ENCODE measurements at regions not wholly inside any gene's neighbourhood (a gene's known extent, or its start where the extent isn't known, plus 50 kb on each side); places are given as distances from the start of the nearest gene placed in this dataset.
"Not testable (repeated sequence)": the region's sequence is repeated elsewhere in the genome, so short reads cannot be mapped to it uniquely, and the experiment has no call there.

- Histone ChIP-seq H2AFZ (ENCODE audit: low read length) (no peak overlapping the region), H3K4me3 (ENCODE audit: low read depth, low read length, poor library complexity, severe bottlenecking) (no peak overlapping the region), H3K9me2 (ENCODE audit: low read depth, low read length) (no peaks in the 10 kb centered on the region), H4K20me1 (ENCODE audit: insufficient read depth, low read length) (no peaks in the 10 kb centered on the region), H3K9me3 (ENCODE audit: low read length) (no peaks in the 10 kb centered on the region), H3K9ac (ENCODE audit: low read length) (no peak overlapping the region), H3K36me3 (ENCODE audit: insufficient read depth, low read length) (no peaks in the 10 kb centered on the region), H3K27ac (ENCODE audit: low read depth, low read length, poor library complexity, severe bottlenecking) (no peak overlapping the region), H3K4me2 (ENCODE audit: low read length) (no peak overlapping the region), H3K27me3 (ENCODE audit: insufficient read depth, low read length) (no peaks in the 10 kb centered on the region), H3K4me1 (ENCODE audit: insufficient read depth, low read length, severe bottlenecking) (no peaks in the 10 kb centered on the region), H3F3A (ENCODE audit: insufficient read depth, low read length) (no peaks in the 10 kb centered on the region), H3K79me2 (ENCODE audit: insufficient read depth, low read length) (no peaks in the 10 kb centered on the region)
- no peak for TF ChIP-seq EZH2 (IDR thresholded peaks at IDR 0.05; ENCODE audit: borderline replicate concordance, low read length)
- TF ChIP-seq, protein P1, sequence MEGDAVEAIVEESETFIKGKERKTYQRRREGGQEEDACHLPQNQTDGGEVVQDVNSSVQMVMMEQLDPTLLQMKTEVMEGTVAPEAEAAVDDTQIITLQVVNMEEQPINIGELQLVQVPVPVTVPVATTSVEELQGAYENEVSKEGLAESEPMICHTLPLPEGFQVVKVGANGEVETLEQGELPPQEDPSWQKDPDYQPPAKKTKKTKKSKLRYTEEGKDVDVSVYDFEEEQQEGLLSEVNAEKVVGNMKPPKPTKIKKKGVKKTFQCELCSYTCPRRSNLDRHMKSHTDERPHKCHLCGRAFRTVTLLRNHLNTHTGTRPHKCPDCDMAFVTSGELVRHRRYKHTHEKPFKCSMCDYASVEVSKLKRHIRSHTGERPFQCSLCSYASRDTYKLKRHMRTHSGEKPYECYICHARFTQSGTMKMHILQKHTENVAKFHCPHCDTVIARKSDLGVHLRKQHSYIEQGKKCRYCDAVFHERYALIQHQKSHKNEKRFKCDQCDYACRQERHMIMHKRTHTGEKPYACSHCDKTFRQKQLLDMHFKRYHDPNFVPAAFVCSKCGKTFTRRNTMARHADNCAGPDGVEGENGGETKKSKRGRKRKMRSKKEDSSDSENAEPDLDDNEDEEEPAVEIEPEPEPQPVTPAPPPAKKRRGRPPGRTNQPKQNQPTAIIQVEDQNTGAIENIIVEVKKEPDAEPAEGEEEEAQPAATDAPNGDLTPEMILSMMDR (IDR thresholded peaks at IDR 0.05; ENCODE audit: low read length), result no peak
Measured at GRCh38 chrX:35625714-35626113, 172.4 kb upstream of the MAGEB16 start.

GRCh38 chrX:35626124-35626523 is 172.0 kb upstream of the MAGEB16 start:
- no peaks in the 10 kb centered on the region for H3K27me3 ChIP-seq (ENCODE audit: insufficient read depth, low read length)

DNA sequence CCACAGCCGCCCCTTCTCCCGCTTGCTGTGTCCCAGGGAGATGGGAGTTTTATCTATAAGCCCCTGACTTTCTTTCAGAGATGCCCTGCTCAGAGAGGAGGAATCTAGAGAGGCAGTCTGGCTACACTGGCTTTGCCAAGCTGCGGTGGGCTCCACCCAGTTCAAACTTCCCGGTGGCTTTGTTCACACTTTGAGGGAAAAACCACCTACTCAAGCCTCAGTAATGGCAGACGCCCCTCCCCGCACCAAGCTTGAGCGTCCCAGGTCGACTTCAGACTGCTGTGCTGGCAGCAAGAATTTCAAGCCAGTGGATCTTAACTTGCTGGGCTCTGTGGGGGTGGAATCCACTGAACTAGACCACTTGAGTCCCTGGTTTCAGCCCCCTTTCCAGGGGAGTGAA is 162.2 kb upstream of the MAGEB16 start:
- H3K9me2 ChIP-seq (ENCODE audit: low read depth, low read length); H3K27ac ChIP-seq (ENCODE audit: low read depth, low read length, poor library complexity, severe bottlenecking); H3K4me1 ChIP-seq (ENCODE audit: insufficient read depth, low read length, severe bottlenecking); H3F3A ChIP-seq (ENCODE audit: insufficient read depth, low read length); H2AFZ ChIP-seq (ENCODE audit: low read length); H3K9ac ChIP-seq (ENCODE audit: low read length); H3K4me2 ChIP-seq (ENCODE audit: low read length); H3K4me3 ChIP-seq (ENCODE audit: low read depth, low read length, poor library complexity, severe bottlenecking); H3K9me3 ChIP-seq (ENCODE audit: low read length); H3K36me3 ChIP-seq (ENCODE audit: insufficient read depth, low read length); H3K27me3 ChIP-seq (ENCODE audit: insufficient read depth, low read length); H4K20me1 ChIP-seq (ENCODE audit: insufficient read depth, low read length); H3K79me2 ChIP-seq (ENCODE audit: insufficient read depth, low read length): not testable (repeated sequence)

More at GRCh38 chrX:35626124-35626523, 172.0 kb upstream of the MAGEB16 start:
- H3K9me3 ChIP-seq (ENCODE audit: low read length), result no peaks in the 10 kb centered on the region
- no peak overlapping the region for H3K27ac ChIP-seq (ENCODE audit: low read depth, low read length, poor library complexity, severe bottlenecking)
- no peaks in the 10 kb centered on the region for H4K20me1 ChIP-seq (ENCODE audit: insufficient read depth, low read length)
- H3F3A ChIP-seq (ENCODE audit: insufficient read depth, low read length), result no peaks in the 10 kb centered on the region
- no peaks in the 10 kb centered on the region for H3K79me2 ChIP-seq (ENCODE audit: insufficient read depth, low read length)
- H3K4me2 ChIP-seq (ENCODE audit: low read length), result no peak overlapping the region
- TF ChIP-seq EZH2 (IDR thresholded peaks at IDR 0.05; ENCODE audit: borderline replicate concordance, low read length), result no peak
- TF ChIP-seq, protein P1 (IDR thresholded peaks at IDR 0.05; ENCODE audit: low read length), result no peak
- no peak overlapping the region for H3K9ac ChIP-seq (ENCODE audit: low read length)
- H2AFZ ChIP-seq (ENCODE audit: low read length), result no peak overlapping the region
- no peaks in the 10 kb centered on the region for H3K9me2 ChIP-seq (ENCODE audit: low read depth, low read length)
- H3K4me1 ChIP-seq (ENCODE audit: insufficient read depth, low read length, severe bottlenecking), result no peaks in the 10 kb centered on the region
- H3K4me3 ChIP-seq (ENCODE audit: low read depth, low read length, poor library complexity, severe bottlenecking), result no peak overlapping the region
- no peaks in the 10 kb centered on the region for H3K36me3 ChIP-seq (ENCODE audit: insufficient read depth, low read length)

GRCh38 chrX:35664833-35665232 is 133.3 kb upstream of the MAGEB16 start:
- Histone ChIP-seq H3K27ac (ENCODE audit: low read depth, low read length, poor library complexity, severe bottlenecking) (no peak overlapping the region), H3K9ac (ENCODE audit: low read length) (no peak overlapping the region), H3F3A (ENCODE audit: insufficient read depth, low read length) (no peaks in the 10 kb centered on the region), H4K20me1 (ENCODE audit: insufficient read depth, low read length) (no peaks in the 10 kb centered on the region), H3K79me2 (ENCODE audit: insufficient read depth, low read length) (no peaks in the 10 kb centered on the region), H3K4me2 (ENCODE audit: low read length) (no peak overlapping the region), H3K27me3 (ENCODE audit: insufficient read depth, low read length) (no peaks in the 10 kb centered on the region), H3K36me3 (ENCODE audit: insufficient read depth, low read length) (no peaks in the 10 kb centered on the region), H3K4me1 (ENCODE audit: insufficient read depth, low read length, severe bottlenecking) (no peaks in the 10 kb centered on the region), H3K4me3 (ENCODE audit: low read depth, low read length, poor library complexity, severe bottlenecking) (no peak overlapping the region), H3K9me3 (ENCODE audit: low read length) (no peaks in the 10 kb centered on the region), H3K9me2 (ENCODE audit: low read depth, low read length) (no peaks in the 10 kb centered on the region), H2AFZ (ENCODE audit: low read length) (no peak overlapping the region)
- no peak for TF ChIP-seq EZH2 (IDR thresholded peaks at IDR 0.05; ENCODE audit: borderline replicate concordance, low read length)
- TF ChIP-seq, protein P1 (IDR thresholded peaks at IDR 0.05; ENCODE audit: low read length), result no peak
